ENCODE measurements at regions not wholly inside any gene's neighbourhood (a gene's known extent, or its start where the extent isn't known, plus 50 kb on each side); places are given as distances from the start of the nearest gene placed in this dataset.
A peak's percentile ranks its signal among the peaks of the same experiment; 100 is the strongest.
"Not testable (repeated sequence)": the region's sequence is repeated elsewhere in the genome, so short reads cannot be mapped to it uniquely, and the experiment has no call there.

- no peak for DNase-seq
These were observed 63.8 kb upstream of the WNT7B start for GRCh38 chr22:46040471-46041465.

GRCh38 chr22:46041642-46042041, 64.7 kb upstream of the WNT7B start:
- DNase-seq = no peak

- DNase-seq = peak; percentile 25
These were observed 65.8 kb upstream of the WNT7B start for GRCh38 chr22:46042786-46043185.

- no peak for DNase-seq
These were observed 66.4 kb upstream of the WNT7B start for GRCh38 chr22:46043339-46043738.

- DNase-seq = no peak
These were observed 67.1 kb upstream of the WNT7B start for GRCh38 chr22:46043816-46044620.

- peak; percentile 36 for DNase-seq
These were observed 67.9 kb upstream of the WNT7B start for GRCh38 chr22:46044621-46045458.

GRCh38 chr22:46045459-46046298, 68.7 kb upstream of the WNT7B start:
- DNase-seq = no peak

- no peak for DNase-seq
These were observed 69.3 kb upstream of the WNT7B start for GRCh38 chr22:46046299-46046685.

GRCh38 chr22:46047226-46047625, 70.3 kb upstream of the WNT7B start:
- DNase-seq = no peak

- DNase-seq = no peak
These were observed 71.1 kb upstream of the WNT7B start for GRCh38 chr22:46047841-46048595.

- not testable (repeated sequence) for DNase-seq
These were observed 71.7 kb upstream of the WNT7B start for GRCh38 chr22:46048661-46049060.

- no peak for DNase-seq
These were observed 72.9 kb upstream of the WNT7B start for GRCh38 chr22:46049726-46050450.

GRCh38 chr22:46050451-46050845, 73.5 kb upstream of the WNT7B start:
- no peak for DNase-seq

- no peak for DNase-seq
These were observed 74.1 kb upstream of the WNT7B start for GRCh38 chr22:46050916-46051614.

- DNase-seq = no peak
These were observed 74.7 kb upstream of the WNT7B start for GRCh38 chr22:46051646-46052045.

GRCh38 chr22:46052331-46052771, 75.4 kb upstream of the WNT7B start:
- no peak for DNase-seq

- DNase-seq = peak; percentile 57
These were observed 76.0 kb upstream of the WNT7B start for GRCh38 chr22:46052801-46053562.

GRCh38 chr22:46053563-46054090, 76.7 kb upstream of the WNT7B start:
- DNase-seq = peak; percentile 50
